ENCODE measurements at regions not wholly inside any gene's neighbourhood (a gene's known extent, or its start where the extent isn't known, plus 50 kb on each side); places are given as distances from the start of the nearest gene placed in this dataset.

DNA sequence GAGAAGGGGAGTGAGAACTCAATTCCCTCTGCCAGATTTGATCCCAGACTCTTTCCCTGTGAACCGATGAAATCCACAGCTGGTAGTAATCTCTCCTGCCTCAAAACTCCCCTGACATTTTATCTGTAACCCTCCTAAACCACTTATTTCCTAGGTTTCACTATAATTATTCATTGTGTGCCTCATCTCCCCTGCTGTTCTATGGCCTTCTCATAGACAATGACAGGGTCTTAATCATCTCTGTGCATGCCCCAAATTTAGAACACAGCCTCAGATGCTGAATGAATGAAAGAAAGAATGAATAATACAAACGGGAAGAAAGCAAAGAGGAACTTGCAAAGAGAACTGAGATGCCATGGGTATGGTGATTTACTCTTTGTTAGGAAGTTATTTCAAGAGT is 451.1 kb downstream of the HS3ST3B1 start:
- no peaks in the 10 kb centered on the region for H3K9me3 ChIP-seq (ENCODE audit: low read length)
- no peak overlapping the region for H2AFZ ChIP-seq (ENCODE audit: low read length)
- POLR2A ChIA-PET = no interaction called here
- no peak overlapping the region for H3K4me3 ChIP-seq (replicated peaks in 1 of 3; ENCODE audit: insufficient read depth in 1 of 3, low read depth in 2 of 3, low read length in 3 of 3)
- no peak overlapping the region for H3K9ac ChIP-seq (ENCODE audit: insufficient read depth, low read depth, low read length)
- H3K4me2 ChIP-seq (ENCODE audit: low read depth, low read length) = no peak overlapping the region
- peaks cover 30% of the 10 kb centered on the region for H3K4me1 ChIP-seq (ENCODE audit: insufficient read depth, low read length)
- no peak overlapping the region for H3K27ac ChIP-seq (ENCODE audit: extremely low read length, insufficient read depth, low read length)
- no peaks in the 10 kb centered on the region for H3K79me2 ChIP-seq (ENCODE audit: insufficient read depth, low read length)
- FAIRE-seq (no peak), ATAC-seq (no peak), DNase-seq (ENCODE audit: low spot score) (no peak)
- BruUV-seq (replicated peaks) = no TSS peak
- in situ Hi-C loops (cut with HindIII; ENCODE audit: extremely low pct_ligation_motif_present, low pct_unique_long_range_greater_than_20kb) (no loop called here), intact Hi-C loops (cut with micrococcal nuclease; ENCODE audit: unreplicated experiment) (no loop called here)
- peaks cover 0 to 5% of the 10 kb centered on the region in 2 experiments; a peak in 3 of 5 replicates for H3K27me3 ChIP-seq (ENCODE audit: control insufficient read depth in 1 of 2, insufficient read depth in 2 of 2, low read length in 2 of 2)
- TF ChIP-seq TCF7L2 (IDR thresholded peaks at IDR 0.05; ENCODE audit: low read depth, low read length) (no peak), ZKSCAN5 (CRISPR knock-in tag; IDR thresholded peaks at IDR 0.05) (no peak), HNF4G (IDR thresholded peaks at IDR 0.05; ENCODE audit: borderline replicate concordance, low read depth, low read length) (no peak), HNF4G (CRISPR knock-in tag; IDR thresholded peaks at IDR 0.05; ENCODE audit: borderline replicate concordance, low read depth) (no peak), IKZF4 (CRISPR knock-in tag; IDR thresholded peaks at IDR 0.05; ENCODE audit: borderline replicate concordance, low read depth, not compliant biosample characterization) (no peak), ZMAT3 (CRISPR knock-in tag; conservative IDR thresholded peaks at IDR 0.05) (no peak)
- H4K20me1 ChIP-seq (ENCODE audit: insufficient read depth, low read length) = no peaks in the 10 kb centered on the region
- no peaks in the 10 kb centered on the region for H3K36me3 ChIP-seq (replicated peaks in 1 of 2; ENCODE audit: control insufficient read depth in 1 of 2, insufficient read depth in 2 of 2, low read length in 2 of 2)
- CTCF ChIA-PET (ENCODE audit: low intra/inter-chr PET ratio, low total read pairs) = no interaction called here
- 46% methylated on average over 2 of the region's 2 CpGs for WGBS (ENCODE audit: low lambda C conversion rate)

- Histone ChIP-seq H4K20me1 (ENCODE audit: insufficient read depth, low read length) (no peaks in the 10 kb centered on the region), H3K4me1 (ENCODE audit: insufficient read depth, low read length) (peaks cover 18% of the 10 kb centered on the region), H3K4me3 (replicated peaks in 1 of 3; ENCODE audit: insufficient read depth in 1 of 3, low read depth in 2 of 3, low read length in 3 of 3) (no peak overlapping the region), H3K27ac (ENCODE audit: extremely low read length, insufficient read depth, low read length) (no peak overlapping the region), H3K9me3 (ENCODE audit: low read length) (no peaks in the 10 kb centered on the region), H3K9ac (ENCODE audit: insufficient read depth, low read depth, low read length) (no peak overlapping the region), H3K4me2 (ENCODE audit: low read depth, low read length) (no peak overlapping the region), H3K79me2 (ENCODE audit: insufficient read depth, low read length) (no peaks in the 10 kb centered on the region), H2AFZ (ENCODE audit: low read length) (no peak overlapping the region), H3K36me3 (replicated peaks in 1 of 2; ENCODE audit: control insufficient read depth in 1 of 2, insufficient read depth in 2 of 2, low read length in 2 of 2) (no peaks in the 10 kb centered on the region), H3K27me3 (ENCODE audit: control insufficient read depth in 1 of 2, insufficient read depth in 2 of 2, low read length in 2 of 2) (peaks cover 0 to 6% of the 10 kb centered on the region in 2 experiments; a peak in 3 of 5 replicates)
- 93% methylated on average over 3 of the region's 5 CpGs for WGBS (ENCODE audit: low lambda C conversion rate)
- FAIRE-seq (no peak), ATAC-seq (no peak), DNase-seq (ENCODE audit: low spot score) (no peak)
- CTCF ChIA-PET (ENCODE audit: low intra/inter-chr PET ratio, low total read pairs) = no interaction called here
- no TSS peak for BruUV-seq (replicated peaks)
- in situ Hi-C loops (cut with HindIII; ENCODE audit: extremely low pct_ligation_motif_present, low pct_unique_long_range_greater_than_20kb) (no loop called here), intact Hi-C loops (cut with micrococcal nuclease; ENCODE audit: unreplicated experiment) (no loop called here)
- TF ChIP-seq HNRNPH1 (optimal IDR thresholded peaks at IDR 0.05; ENCODE audit: low read depth, low read length) (no peak), ZNF326 (CRISPR knock-in tag; IDR thresholded peaks at IDR 0.05; ENCODE audit: borderline replicate concordance) (no peak), ZNF33A (CRISPR knock-in tag; IDR thresholded peaks at IDR 0.05; ENCODE audit: borderline replicate concordance) (no peak), PAX8 (CRISPR knock-in tag; IDR thresholded peaks at IDR 0.05; ENCODE audit: borderline replicate concordance) (no peak), LCORL (IDR thresholded peaks at IDR 0.05) (no peak), LCORL (CRISPR knock-in tag; IDR thresholded peaks at IDR 0.05) (no peak), ZNF549 (CRISPR knock-in tag; IDR thresholded peaks at IDR 0.05) (no peak), SPEN (CRISPR knock-in tag; IDR thresholded peaks at IDR 0.05; ENCODE audit: low read depth) (no peak), ZNF552 (CRISPR knock-in tag; IDR thresholded peaks at IDR 0.05; ENCODE audit: borderline replicate concordance) (no peak)
- POLR2A ChIA-PET = no interaction called here
Measured at GRCh38 chr17:14750866-14751265, 450.0 kb downstream of the HS3ST3B1 start.

All from HepG2 (cell line).